GM19324 (cell line): ENCODE measurements at regions not wholly inside any gene's neighbourhood (a gene's known extent, or its start where the extent isn't known, plus 50 kb on each side); places are given as distances from the start of the nearest gene placed in this dataset.

Experiments used
- ATAC-seq: cut with Tn5 transposase; IDR thresholded peaks from one replicate; pipeline ENCODE4 v1.9.1; 2021; ENCODE audit warnings: mild to moderate bottlenecking, moderate library complexity; ENCODE audit not compliant: unreplicated experiment, low FRiP score

- ATAC-seq = no peak
Observed at GRCh38 chr12:124517260-124518050, 50.0 kb downstream of the NCOR2 start.

GRCh38 chr12:124516850-124517249, 50.6 kb downstream of the NCOR2 start:
- ATAC-seq = no peak

- ATAC-seq = no peak
Observed at GRCh38 chr12:124515981-124516380, 51.4 kb downstream of the NCOR2 start.

- no peak for ATAC-seq
Observed at GRCh38 chr12:124514996-124515932, 52.1 kb downstream of the NCOR2 start.

- ATAC-seq = no peak
Observed at GRCh38 chr12:124514145-124514995, 53.0 kb downstream of the NCOR2 start.

- ATAC-seq = no peak
Observed at GRCh38 chr12:124513297-124513867, 54.0 kb downstream of the NCOR2 start.

- ATAC-seq = no peak
Observed at GRCh38 chr12:124512667-124513296, 54.6 kb downstream of the NCOR2 start.

- no peak for ATAC-seq
Observed at GRCh38 chr12:124511259-124511985, 56.0 kb downstream of the NCOR2 start.

GRCh38 chr12:124510301-124510970, 57.0 kb downstream of the NCOR2 start:
- no peak for ATAC-seq

- no peak for ATAC-seq
Observed at GRCh38 chr12:124509676-124510300, 57.6 kb downstream of the NCOR2 start.

- no peak for ATAC-seq
Observed at GRCh38 chr12:124509300-124509675, 58.1 kb downstream of the NCOR2 start.

- no peak for ATAC-seq
Observed at GRCh38 chr12:124508381-124509079, 58.9 kb downstream of the NCOR2 start.

GRCh38 chr12:124507188-124508109, 60.0 kb downstream of the NCOR2 start:
- no peak for ATAC-seq

GRCh38 chr12:124506832-124507153, 60.6 kb downstream of the NCOR2 start:
- ATAC-seq = no peak

GRCh38 chr12:124506145-124506831, 61.1 kb downstream of the NCOR2 start:
- ATAC-seq = no peak
